KBM-7 (cell line): ENCODE measurements at regions not wholly inside any gene's neighbourhood (a gene's known extent, or its start where the extent isn't known, plus 50 kb on each side); places are given as distances from the start of the nearest gene placed in this dataset.
"Not testable (repeated sequence)": the region's sequence is repeated elsewhere in the genome, so short reads cannot be mapped to it uniquely, and the experiment has no call there.

Experiments
- DNase-seq: peaks from one replicate; pipeline ENCODE4 v3.0.0-alpha.2; 2015
- in situ Hi-C: fragments of 300-500 bp; cut with MboI; formaldehyde crosslinking; loops from 2 replicates; pipeline ENCODE4 v1.14.3; 2020; ENCODE audit warnings: low sequenced_read_pairs, low pct_unique_long_range_greater_than_20kb, mixed read lengths

- peak; percentile 38 for DNase-seq
- in situ Hi-C loops = no loop called here
These were observed 135.9 kb downstream of the ZNF92 start for GRCh38 chr7:65509368-65510186.

GRCh38 chr7:65510187-65510538 is 136.5 kb downstream of the ZNF92 start:
- in situ Hi-C loops = not testable (repeated sequence)

GRCh38 chr7:65519751-65520150 is 146.1 kb downstream of the ZNF92 start:
- DNase-seq, in situ Hi-C loops: not testable (repeated sequence)

More at GRCh38 chr7:65510187-65510538, 136.5 kb downstream of the ZNF92 start:
- peak; percentile 23 for DNase-seq

- in situ Hi-C loops = not testable (repeated sequence)
These were observed 172.0 kb downstream of the ZNF92 start for GRCh38 chr7:65545465-65546161.

GRCh38 chr7:65549589-65550443 is 176.2 kb downstream of the ZNF92 start:
- DNase-seq, in situ Hi-C loops: not testable (repeated sequence)

More at GRCh38 chr7:65545465-65546161, 172.0 kb downstream of the ZNF92 start:
- not testable (repeated sequence) for DNase-seq

GRCh38 chr7:65550444-65550809 is 176.8 kb downstream of the ZNF92 start:
- in situ Hi-C loops = not testable (repeated sequence)

GRCh38 chr7:65551042-65551441 is 177.4 kb downstream of the ZNF92 start:
- in situ Hi-C loops, DNase-seq: not testable (repeated sequence)

More at GRCh38 chr7:65550444-65550809, 176.8 kb downstream of the ZNF92 start:
- DNase-seq = not testable (repeated sequence)

- in situ Hi-C loops, DNase-seq: not testable (repeated sequence)
These were observed 181.2 kb downstream of the ZNF92 start for GRCh38 chr7:65554553-65555476.

- in situ Hi-C loops, DNase-seq: not testable (repeated sequence)
These were observed 184.9 kb downstream of the ZNF92 start for GRCh38 chr7:65558584-65558983.

- in situ Hi-C loops = not testable (repeated sequence)
These were observed 188.2 kb downstream of the ZNF92 start for GRCh38 chr7:65561786-65562372.

GRCh38 chr7:65562522-65562921 is 188.9 kb downstream of the ZNF92 start:
- DNase-seq, in situ Hi-C loops: not testable (repeated sequence)

More at GRCh38 chr7:65561786-65562372, 188.2 kb downstream of the ZNF92 start:
- not testable (repeated sequence) for DNase-seq

GRCh38 chr7:65563333-65563732 is 189.7 kb downstream of the ZNF92 start:
- in situ Hi-C loops, DNase-seq: not testable (repeated sequence)

- DNase-seq, in situ Hi-C loops: not testable (repeated sequence)
These were observed 194.6 kb downstream of the ZNF92 start for GRCh38 chr7:65568226-65568625.

GRCh38 chr7:65570990-65571389 is 197.3 kb downstream of the ZNF92 start:
- DNase-seq, in situ Hi-C loops: not testable (repeated sequence)

GRCh38 chr7:65572581-65572980 is 198.9 kb downstream of the ZNF92 start:
- DNase-seq = peak; percentile 23
- in situ Hi-C loops = not testable (repeated sequence)

GRCh38 chr7:65576370-65576769 is 202.7 kb downstream of the ZNF92 start:
- DNase-seq, in situ Hi-C loops: not testable (repeated sequence)

- in situ Hi-C loops = not testable (repeated sequence)
These were observed 209.0 kb downstream of the ZNF92 start for GRCh38 chr7:65582518-65583119.

More at GRCh38 chr7:65582518-65583119, 209.0 kb downstream of the ZNF92 start:
- not testable (repeated sequence) for DNase-seq
